A673 (cell line): ENCODE measurements at regions not wholly inside any gene's neighbourhood (a gene's known extent, or its start where the extent isn't known, plus 50 kb on each side); places are given as distances from the start of the nearest gene placed in this dataset.

Source experiments
- CTCF ChIP-seq: fragments of 300-800, 200-600 bp; sonication (generic); conservative IDR thresholded peaks from 2 replicates; pipeline ENCODE4 v1.5.1; 2017; ENCODE audit warnings: low read depth, mild to moderate bottlenecking, antibody characterized with exemption, low read length, moderate library complexity, mixed read lengths
- EZH2 ChIP-seq: fragments of 200-600 bp; sonication (generic); IDR thresholded peaks from 2 replicates; pipeline ENCODE4 v1.6.1; 2017; ENCODE audit warnings: borderline replicate concordance, low read depth, mild to moderate bottlenecking, mixed read lengths, antibody characterized with exemption, low read length; ENCODE audit not compliant: poor library complexity, severe bottlenecking

- TF ChIP-seq CTCF (no peak), EZH2 (no peak)
These were observed 231.2 kb upstream of the USP24 start for GRCh38 chr1:55446351-55446750.
